ENCODE measurements at regions not wholly inside any gene's neighbourhood (a gene's known extent, or its start where the extent isn't known, plus 50 kb on each side); places are given as distances from the start of the nearest gene placed in this dataset.

GRCh38 chr5:173498286-173498685 is 118.2 kb downstream of the BOD1 start:
- TF ChIP-seq, protein P1, sequence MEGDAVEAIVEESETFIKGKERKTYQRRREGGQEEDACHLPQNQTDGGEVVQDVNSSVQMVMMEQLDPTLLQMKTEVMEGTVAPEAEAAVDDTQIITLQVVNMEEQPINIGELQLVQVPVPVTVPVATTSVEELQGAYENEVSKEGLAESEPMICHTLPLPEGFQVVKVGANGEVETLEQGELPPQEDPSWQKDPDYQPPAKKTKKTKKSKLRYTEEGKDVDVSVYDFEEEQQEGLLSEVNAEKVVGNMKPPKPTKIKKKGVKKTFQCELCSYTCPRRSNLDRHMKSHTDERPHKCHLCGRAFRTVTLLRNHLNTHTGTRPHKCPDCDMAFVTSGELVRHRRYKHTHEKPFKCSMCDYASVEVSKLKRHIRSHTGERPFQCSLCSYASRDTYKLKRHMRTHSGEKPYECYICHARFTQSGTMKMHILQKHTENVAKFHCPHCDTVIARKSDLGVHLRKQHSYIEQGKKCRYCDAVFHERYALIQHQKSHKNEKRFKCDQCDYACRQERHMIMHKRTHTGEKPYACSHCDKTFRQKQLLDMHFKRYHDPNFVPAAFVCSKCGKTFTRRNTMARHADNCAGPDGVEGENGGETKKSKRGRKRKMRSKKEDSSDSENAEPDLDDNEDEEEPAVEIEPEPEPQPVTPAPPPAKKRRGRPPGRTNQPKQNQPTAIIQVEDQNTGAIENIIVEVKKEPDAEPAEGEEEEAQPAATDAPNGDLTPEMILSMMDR (IDR thresholded peaks at IDR 0.05), result no peak
- TF ChIP-seq POLR2AphosphoS5 (IDR thresholded peaks at IDR 0.05), result peak in 1 of 3 donors; percentile 46

All from stomach (tissue), 4 donors.